MCF 10A (cell line): ENCODE measurements at regions not wholly inside any gene's neighbourhood (a gene's known extent, or its start where the extent isn't known, plus 50 kb on each side); places are given as distances from the start of the nearest gene placed in this dataset.

Experiments
- BruUV-seq: library from RNA; stranded (reverse); fragments of 400-500 nt; replicated peaks from 2 replicates; lab custom pipeline; 2021; lab: Mats Ljungman, UMichigan
- CTCF ChIA-PET: fragments of 300-600 bp; sonication (Branson Sonifier 250); formaldehyde crosslinking; extraction: SDS; loops from one replicate; lab custom pipeline; 2021; ENCODE audit warnings: antibody characterized with exemption, inconsistent platforms; lab: Yijun Ruan, JAX
- POLR2A ChIA-PET: fragments of 300-600, 350-650 bp; sonication (Branson Sonifier 250); formaldehyde crosslinking; extraction: SDS; loops from one replicate; lab custom pipeline; 2020; ENCODE audit warnings: antibody characterized with exemption, inconsistent platforms; lab: Yijun Ruan, JAX
- DNase-seq: peaks from one replicate; pipeline ENCODE4 v3.0.0-alpha.2; 2018; ENCODE audit not compliant: unreplicated experiment
- H3K27ac Mint-ChIP-seq: one replicate; pipeline ENCODE4 v1.8.0; 2022; ENCODE audit warnings: mild to moderate bottlenecking, low read depth, mixed read lengths; ENCODE audit not compliant: unreplicated experiment
- H3K27me3 Mint-ChIP-seq: one replicate; pipeline ENCODE4 v1.8.0; 2022; ENCODE audit warnings: mixed read lengths; ENCODE audit not compliant: insufficient read depth, unreplicated experiment
- H3K36me3 Mint-ChIP-seq: one replicate; pipeline ENCODE4 v1.8.0; 2022; ENCODE audit warnings: mild to moderate bottlenecking, moderate library complexity, mixed read lengths; ENCODE audit not compliant: insufficient read depth, unreplicated experiment
- H3K4me1 Mint-ChIP-seq: one replicate; pipeline ENCODE4 v1.8.0; 2022; ENCODE audit warnings: mixed read lengths; ENCODE audit not compliant: insufficient read depth, unreplicated experiment
- H3K4me3 Mint-ChIP-seq: one replicate; pipeline ENCODE4 v1.8.0; 2022; ENCODE audit warnings: mild to moderate bottlenecking, moderate library complexity, mixed read lengths; ENCODE audit not compliant: unreplicated experiment
- H3K9me3 Mint-ChIP-seq: one replicate; pipeline ENCODE4 v1.8.0; 2022; ENCODE audit warnings: mixed read lengths; ENCODE audit not compliant: unreplicated experiment
- CTCF ChIP-seq: fragments of 200-600 bp; IDR thresholded peaks from one replicate; pipeline ENCODE4 v1.8.0; 2022; ENCODE audit warnings: antibody characterized with exemption, mild to moderate bottlenecking; ENCODE audit not compliant: unreplicated experiment
- intact Hi-C: fragments of 100-400 bp; cut with micrococcal nuclease; formaldehyde crosslinking; loops from 2 replicates; pipeline ENCODE4 v1.14.1; 2022

GRCh38 chr3:24943961-24944360 lies 449.3 kb upstream of the THRB start:
- H3K27me3 Mint-ChIP-seq: no peaks in the 10 kb centered on the region
- ChIA-PET CTCF (interaction anchor here (0.6 kb wide), 1 partner anchor 1213 kb away, joined by 5 read pairs; no protein-coding TSS in a partner anchor), POLR2A (no interaction called here)
- no peaks in the 10 kb centered on the region for H3K4me1 Mint-ChIP-seq
- TF ChIP-seq CTCF: no peak
- intact Hi-C loops: no loop called here
- no TSS peak for BruUV-seq
- no peak for DNase-seq
- H3K36me3 Mint-ChIP-seq: no peaks in the 10 kb centered on the region
- no peaks in the 10 kb centered on the region for H3K9me3 Mint-ChIP-seq
- H3K27ac Mint-ChIP-seq: no peak overlapping the region
- H3K4me3 Mint-ChIP-seq: no peak overlapping the region

GRCh38 chr3:24944805-24945520 lies 450.3 kb upstream of the THRB start:
- no peaks in the 10 kb centered on the region for H3K9me3 Mint-ChIP-seq
- no peak for TF ChIP-seq CTCF
- ChIA-PET CTCF (interaction anchor here (0.7 to 1.0 kb wide), 2 partner anchors 12 to 648 kb away, joined by 3 to 4 read pairs; no protein-coding TSS in a partner anchor), POLR2A (interaction anchor here (0.7 to 1.3 kb wide), 2 partner anchors 10 to 623 kb away, joined by 3 read pairs; no protein-coding TSS in a partner anchor)
- intact Hi-C loops: no loop called here
- H3K27me3 Mint-ChIP-seq: no peaks in the 10 kb centered on the region
- H3K36me3 Mint-ChIP-seq: no peaks in the 10 kb centered on the region
- no peak overlapping the region for H3K4me3 Mint-ChIP-seq
- H3K27ac Mint-ChIP-seq: no peak overlapping the region
- no TSS peak for BruUV-seq
- no peak for DNase-seq
- no peaks in the 10 kb centered on the region for H3K4me1 Mint-ChIP-seq

GRCh38 chr3:24945563-24945962 lies 450.9 kb upstream of the THRB start:
- Mint-ChIP-seq H3K27me3 (no peaks in the 10 kb centered on the region), H3K4me1 (no peaks in the 10 kb centered on the region), H3K9me3 (no peaks in the 10 kb centered on the region), H3K4me3 (no peak overlapping the region), H3K27ac (no peak overlapping the region), H3K36me3 (no peaks in the 10 kb centered on the region)
- intact Hi-C loops: no loop called here
- no peak for TF ChIP-seq CTCF
- POLR2A ChIA-PET: interaction anchor here (0.7 to 1.3 kb wide), 2 partner anchors 11 to 623 kb away, joined by 3 read pairs; no protein-coding TSS in a partner anchor
- BruUV-seq: no TSS peak
- DNase-seq: peak; percentile 21
- CTCF ChIA-PET: interaction anchor here (0.7 kb wide), 1 partner anchor 12 kb away, joined by 4 read pairs; no protein-coding TSS in a partner anchor

- intact Hi-C loops: no loop called here
- H3K9me3 Mint-ChIP-seq: no peaks in the 10 kb centered on the region
- ChIA-PET POLR2A (no interaction called here), CTCF (interaction anchor here (0.6 to 1.0 kb wide), 2 partner anchors 16 to 22 kb away, joined by 3 read pairs; no protein-coding TSS in a partner anchor)
- H3K36me3 Mint-ChIP-seq: no peaks in the 10 kb centered on the region
- no peak overlapping the region for H3K27ac Mint-ChIP-seq
- TF ChIP-seq CTCF: no peak
- no peaks in the 10 kb centered on the region for H3K4me1 Mint-ChIP-seq
- DNase-seq: no peak
- BruUV-seq: no TSS peak
- H3K4me3 Mint-ChIP-seq: no peak overlapping the region
- H3K27me3 Mint-ChIP-seq: no peaks in the 10 kb centered on the region
Measured at GRCh38 chr3:24947103-24947502, 452.5 kb upstream of the THRB start.
